Glutamatergic neuron (in vitro differentiated cells): ENCODE measurements at regions not wholly inside any gene's neighbourhood (a gene's known extent, or its start where the extent isn't known, plus 50 kb on each side); places are given as distances from the start of the nearest gene placed in this dataset.

Source experiments
- DNase-seq: peaks from one replicate; pipeline ENCODE4 v3.0.0; 2022
- H3K27ac Mint-ChIP-seq: one replicate; pipeline ENCODE4 v1.8.0; 2020; ENCODE audit warnings: mild to moderate bottlenecking, mixed read lengths, inconsistent platforms; ENCODE audit not compliant: unreplicated experiment
- H3K27me3 Mint-ChIP-seq: one replicate; pipeline ENCODE4 v1.8.0; 2020; ENCODE audit warnings: mild to moderate bottlenecking, moderate library complexity, mixed read lengths, inconsistent platforms; ENCODE audit not compliant: unreplicated experiment
- H3K36me3 Mint-ChIP-seq: one replicate; pipeline ENCODE4 v1.8.0; 2020; ENCODE audit warnings: mild to moderate bottlenecking, mixed read lengths, inconsistent platforms; ENCODE audit not compliant: unreplicated experiment
- H3K4me1 Mint-ChIP-seq: one replicate; pipeline ENCODE4 v1.8.0; 2020; ENCODE audit warnings: mild to moderate bottlenecking, low read depth, mixed read lengths, inconsistent platforms; ENCODE audit not compliant: unreplicated experiment
- H3K4me3 Mint-ChIP-seq: one replicate; pipeline ENCODE4 v1.8.0; 2020; ENCODE audit warnings: mild to moderate bottlenecking, mixed read lengths, inconsistent platforms; ENCODE audit not compliant: unreplicated experiment
- H3K9me3 Mint-ChIP-seq: one replicate; pipeline ENCODE4 v1.8.0; 2020; ENCODE audit warnings: mild to moderate bottlenecking, moderate library complexity, mixed read lengths, inconsistent platforms; ENCODE audit not compliant: unreplicated experiment
- TF ChIP-seq, protein P1 (sequence below): fragments of 200-600 bp; sonication (generic); IDR thresholded peaks from one replicate; pipeline ENCODE4 v1.5.0; 2021; ENCODE audit not compliant: partially characterized antibody, unreplicated experiment

GRCh38 chr11:44374001-44374400 is 64.1 kb upstream of the ALX4 start:
- H3K4me3 Mint-ChIP-seq = no peak overlapping the region
- peaks cover 9% of the 10 kb centered on the region for H3K27me3 Mint-ChIP-seq
- H3K36me3 Mint-ChIP-seq = no peaks in the 10 kb centered on the region
- no peaks in the 10 kb centered on the region for H3K4me1 Mint-ChIP-seq
- DNase-seq = no peak
- H3K27ac Mint-ChIP-seq = no peak overlapping the region
- TF ChIP-seq, protein P1, sequence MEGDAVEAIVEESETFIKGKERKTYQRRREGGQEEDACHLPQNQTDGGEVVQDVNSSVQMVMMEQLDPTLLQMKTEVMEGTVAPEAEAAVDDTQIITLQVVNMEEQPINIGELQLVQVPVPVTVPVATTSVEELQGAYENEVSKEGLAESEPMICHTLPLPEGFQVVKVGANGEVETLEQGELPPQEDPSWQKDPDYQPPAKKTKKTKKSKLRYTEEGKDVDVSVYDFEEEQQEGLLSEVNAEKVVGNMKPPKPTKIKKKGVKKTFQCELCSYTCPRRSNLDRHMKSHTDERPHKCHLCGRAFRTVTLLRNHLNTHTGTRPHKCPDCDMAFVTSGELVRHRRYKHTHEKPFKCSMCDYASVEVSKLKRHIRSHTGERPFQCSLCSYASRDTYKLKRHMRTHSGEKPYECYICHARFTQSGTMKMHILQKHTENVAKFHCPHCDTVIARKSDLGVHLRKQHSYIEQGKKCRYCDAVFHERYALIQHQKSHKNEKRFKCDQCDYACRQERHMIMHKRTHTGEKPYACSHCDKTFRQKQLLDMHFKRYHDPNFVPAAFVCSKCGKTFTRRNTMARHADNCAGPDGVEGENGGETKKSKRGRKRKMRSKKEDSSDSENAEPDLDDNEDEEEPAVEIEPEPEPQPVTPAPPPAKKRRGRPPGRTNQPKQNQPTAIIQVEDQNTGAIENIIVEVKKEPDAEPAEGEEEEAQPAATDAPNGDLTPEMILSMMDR = no peak
- no peaks in the 10 kb centered on the region for H3K9me3 Mint-ChIP-seq

GRCh38 chr11:44376423-44376822 is 66.5 kb upstream of the ALX4 start:
- peaks cover 9% of the 10 kb centered on the region for H3K27me3 Mint-ChIP-seq
- no peak overlapping the region for H3K4me3 Mint-ChIP-seq
- TF ChIP-seq, protein P1 = no peak
- no peaks in the 10 kb centered on the region for H3K4me1 Mint-ChIP-seq
- no peaks in the 10 kb centered on the region for H3K36me3 Mint-ChIP-seq
- DNase-seq = no peak
- H3K27ac Mint-ChIP-seq = no peak overlapping the region
- no peaks in the 10 kb centered on the region for H3K9me3 Mint-ChIP-seq

DNA sequence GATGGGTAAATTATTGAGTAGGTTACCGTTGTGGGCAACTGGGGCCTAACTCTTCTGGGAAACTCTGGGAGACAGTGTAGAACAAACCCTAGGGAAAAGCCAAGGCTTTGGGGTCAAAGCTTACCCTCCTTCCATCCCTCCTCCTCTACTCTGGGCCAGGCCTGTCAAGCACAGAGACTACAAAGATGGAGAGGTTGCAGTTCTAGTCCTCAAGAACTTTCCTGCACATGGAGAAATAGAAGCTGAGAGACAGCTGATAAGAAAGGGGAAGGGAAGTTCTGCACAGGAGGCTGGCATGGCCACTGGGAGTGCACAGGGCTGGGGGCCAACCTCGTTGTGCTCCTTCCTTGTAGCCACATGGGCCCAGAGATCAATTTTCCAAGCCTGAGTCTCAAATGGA is 67.2 kb upstream of the ALX4 start:
- Mint-ChIP-seq H3K36me3 (no peaks in the 10 kb centered on the region), H3K27ac (no peak overlapping the region), H3K9me3 (no peaks in the 10 kb centered on the region), H3K4me3 (no peak overlapping the region), H3K27me3 (peaks cover 9% of the 10 kb centered on the region), H3K4me1 (no peaks in the 10 kb centered on the region)
- TF ChIP-seq, protein P1 = no peak
- DNase-seq = no peak

DNA sequence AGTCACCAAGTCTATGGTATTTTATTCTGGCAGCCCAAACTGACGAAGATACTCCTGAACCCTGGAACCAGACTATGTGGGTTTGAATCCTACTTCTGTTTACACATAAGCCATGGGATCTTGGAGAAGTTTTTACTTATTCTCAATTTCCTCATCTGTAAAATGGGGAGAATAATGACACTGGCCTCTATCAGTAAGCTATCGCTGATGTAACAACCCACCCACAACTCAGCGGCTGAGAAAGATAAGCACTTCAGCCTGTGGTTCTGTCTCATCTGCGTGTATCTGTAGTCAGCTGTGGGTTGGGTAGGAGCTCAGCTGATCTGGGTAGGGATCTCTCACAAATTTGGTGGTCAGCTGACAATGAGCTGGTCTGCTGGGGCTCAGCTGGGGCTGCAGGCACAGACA is 68.0 kb upstream of the ALX4 start:
- no peak overlapping the region for H3K27ac Mint-ChIP-seq
- DNase-seq = no peak
- H3K4me1 Mint-ChIP-seq = no peaks in the 10 kb centered on the region
- H3K4me3 Mint-ChIP-seq = no peak overlapping the region
- H3K36me3 Mint-ChIP-seq = no peaks in the 10 kb centered on the region
- TF ChIP-seq, protein P1 = no peak
- no peaks in the 10 kb centered on the region for H3K9me3 Mint-ChIP-seq
- peaks cover 9% of the 10 kb centered on the region for H3K27me3 Mint-ChIP-seq

DNA sequence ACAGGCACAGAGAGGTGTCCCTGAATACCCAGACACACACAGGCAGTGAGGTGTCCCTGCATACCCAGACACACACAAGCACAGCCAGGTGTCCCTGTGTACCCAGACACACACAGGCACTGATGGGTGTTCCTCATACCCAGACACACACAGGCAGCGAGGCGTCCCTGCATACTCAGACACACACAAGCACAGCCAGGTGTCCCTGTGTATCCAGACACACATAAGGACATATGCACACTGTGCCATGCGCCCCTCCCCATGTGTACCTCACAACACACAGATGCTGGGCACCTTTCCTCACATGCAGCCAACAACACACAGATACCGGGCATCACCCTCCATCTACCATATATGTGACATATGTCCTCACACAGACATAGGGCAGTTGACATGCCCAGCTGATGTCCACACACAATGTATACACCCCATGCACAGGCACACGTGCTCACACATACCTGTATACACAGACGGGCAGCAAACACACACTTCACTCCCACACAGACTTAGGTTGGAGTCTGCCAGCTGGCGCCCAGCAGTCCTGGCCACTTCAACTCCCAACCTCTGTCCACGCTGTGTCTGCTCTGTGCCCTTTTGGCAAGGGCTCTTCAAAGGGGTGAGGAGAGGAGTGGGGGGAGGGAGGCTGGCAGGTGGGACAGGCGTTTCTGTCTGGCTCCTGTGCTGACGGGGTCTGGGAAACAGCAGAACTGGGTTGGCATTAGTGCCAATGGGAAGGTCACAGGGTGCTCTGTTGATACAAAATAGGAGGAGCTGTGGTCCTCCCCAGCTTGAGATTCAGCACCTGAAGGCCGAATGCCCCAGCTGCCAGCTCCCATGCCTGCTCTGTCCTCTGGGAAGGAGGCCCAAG is 69.4 kb upstream of the ALX4 start:
- TF ChIP-seq, protein P1 = no peak
- Mint-ChIP-seq H3K36me3 (no peaks in the 10 kb centered on the region), H3K27me3 (peaks cover 9% of the 10 kb centered on the region), H3K4me3 (no peak overlapping the region), H3K9me3 (no peaks in the 10 kb centered on the region), H3K4me1 (no peaks in the 10 kb centered on the region), H3K27ac (no peak overlapping the region)
- no peak for DNase-seq
